ENCODE measurements at regions not wholly inside any gene's neighbourhood (a gene's known extent, or its start where the extent isn't known, plus 50 kb on each side); places are given as distances from the start of the nearest gene placed in this dataset.

GRCh38 chr10:9437131-9437530 lies 1382.6 kb downstream of the GATA3 start:
- Mint-ChIP-seq H3K27ac (no peak overlapping the region), H3K27me3 (no peaks in the 10 kb centered on the region), H3K4me1 (ENCODE audit: low read depth) (no peaks in the 10 kb centered on the region), H3K4me3 (ENCODE audit: low read depth) (no peak overlapping the region), H3K36me3 (ENCODE audit: insufficient read depth) (no peaks in the 10 kb centered on the region), H3K9me3 (ENCODE audit: low read depth) (peaks cover 6% of the 10 kb centered on the region)
- no peak for DNase-seq (ENCODE audit: low spot score, unreplicated experiment)
- no peak for TF ChIP-seq CTCF (IDR thresholded peaks at IDR 0.05; ENCODE audit: unreplicated experiment)

- H3K36me3 Mint-ChIP-seq (ENCODE audit: insufficient read depth) = no peaks in the 10 kb centered on the region
- H3K27ac Mint-ChIP-seq = no peak overlapping the region
- DNase-seq (ENCODE audit: low spot score, unreplicated experiment) = no peak
- H3K4me3 Mint-ChIP-seq (ENCODE audit: low read depth) = no peak overlapping the region
- no peaks in the 10 kb centered on the region for H3K4me1 Mint-ChIP-seq (ENCODE audit: low read depth)
- no peaks in the 10 kb centered on the region for H3K9me3 Mint-ChIP-seq (ENCODE audit: low read depth)
- no peak for TF ChIP-seq CTCF (IDR thresholded peaks at IDR 0.05; ENCODE audit: unreplicated experiment)
- no peaks in the 10 kb centered on the region for H3K27me3 Mint-ChIP-seq
Measured at GRCh38 chr10:9443758-9444157, 1389.3 kb downstream of the GATA3 start.

- H3K27me3 Mint-ChIP-seq = no peaks in the 10 kb centered on the region
- H3K9me3 Mint-ChIP-seq (ENCODE audit: low read depth) = peaks cover 4% of the 10 kb centered on the region
Measured at GRCh38 chr10:9449530-9449929, 1395.0 kb downstream of the GATA3 start.

GRCh38 chr10:9450801-9451200 lies 1396.3 kb downstream of the GATA3 start:
- Mint-ChIP-seq H3K9me3 (ENCODE audit: low read depth) (peaks cover 4% of the 10 kb centered on the region), H3K27me3 (no peaks in the 10 kb centered on the region), H3K36me3 (ENCODE audit: insufficient read depth) (no peaks in the 10 kb centered on the region), H3K4me1 (ENCODE audit: low read depth) (no peaks in the 10 kb centered on the region), H3K27ac (no peak overlapping the region), H3K4me3 (ENCODE audit: low read depth) (no peak overlapping the region)
- DNase-seq (ENCODE audit: low spot score, unreplicated experiment) = no peak
- TF ChIP-seq CTCF (IDR thresholded peaks at IDR 0.05; ENCODE audit: unreplicated experiment) = no peak

More at GRCh38 chr10:9449530-9449929, 1395.0 kb downstream of the GATA3 start:
- Mint-ChIP-seq H3K4me3 (ENCODE audit: low read depth) (no peak overlapping the region), H3K36me3 (ENCODE audit: insufficient read depth) (no peaks in the 10 kb centered on the region), H3K27ac (no peak overlapping the region), H3K4me1 (ENCODE audit: low read depth) (no peaks in the 10 kb centered on the region)
- DNase-seq (ENCODE audit: low spot score, unreplicated experiment) = no peak
- no peak for TF ChIP-seq CTCF (IDR thresholded peaks at IDR 0.05; ENCODE audit: unreplicated experiment)

- Mint-ChIP-seq H3K27me3 (no peaks in the 10 kb centered on the region), H3K9me3 (ENCODE audit: low read depth) (peaks cover 4% of the 10 kb centered on the region), H3K4me1 (ENCODE audit: low read depth) (no peaks in the 10 kb centered on the region), H3K4me3 (ENCODE audit: low read depth) (no peak overlapping the region), H3K36me3 (ENCODE audit: insufficient read depth) (no peaks in the 10 kb centered on the region), H3K27ac (no peak overlapping the region)
- TF ChIP-seq CTCF (IDR thresholded peaks at IDR 0.05; ENCODE audit: unreplicated experiment) = no peak
- no peak for DNase-seq (ENCODE audit: low spot score, unreplicated experiment)
Measured at GRCh38 chr10:9451211-9451773, 1396.8 kb downstream of the GATA3 start.

Data from progenitor cell of endocrine pancreas (in vitro differentiated cells).